ENCODE measurements at regions not wholly inside any gene's neighbourhood (a gene's known extent, or its start where the extent isn't known, plus 50 kb on each side); places are given as distances from the start of the nearest gene placed in this dataset.
A peak's percentile ranks its signal among the peaks of the same experiment; 100 is the strongest.

GRCh38 chr2:168340931-168341330 lies 93.5 kb upstream of the STK39 start:
- DNase-seq, result no peak

- no peak for DNase-seq
Measured at GRCh38 chr2:168343586-168343985, 96.2 kb upstream of the STK39 start.

GRCh38 chr2:168344706-168345105 lies 97.3 kb upstream of the STK39 start:
- no peak for DNase-seq

GRCh38 chr2:168345601-168346000 lies 98.2 kb upstream of the STK39 start:
- no peak for DNase-seq

- peak; percentile 81 for DNase-seq
Measured at GRCh38 chr2:168346725-168347477, 99.5 kb upstream of the STK39 start.

- no peak for DNase-seq
Measured at GRCh38 chr2:168348076-168348475, 100.7 kb upstream of the STK39 start.

GRCh38 chr2:168350380-168350779 lies 103.0 kb upstream of the STK39 start:
- no peak for DNase-seq

GRCh38 chr2:168353251-168353650 lies 102.8 kb upstream of the CERS6 start:
- no peak for DNase-seq

- no peak for DNase-seq
Measured at GRCh38 chr2:168354499-168354898, 101.6 kb upstream of the CERS6 start.

- DNase-seq, result no peak
Measured at GRCh38 chr2:168355121-168355520, 101.0 kb upstream of the CERS6 start.

GRCh38 chr2:168355779-168356476 lies 100.1 kb upstream of the CERS6 start:
- DNase-seq, result no peak

GRCh38 chr2:168356477-168356835 lies 99.6 kb upstream of the CERS6 start:
- DNase-seq, result no peak

- no peak for DNase-seq
Measured at GRCh38 chr2:168357797-168358472, 98.1 kb upstream of the CERS6 start.

GRCh38 chr2:168359082-168359481 lies 97.0 kb upstream of the CERS6 start:
- DNase-seq, result no peak

GRCh38 chr2:168363347-168364092 lies 92.6 kb upstream of the CERS6 start:
- no peak for DNase-seq

GRCh38 chr2:168365094-168365621 lies 90.9 kb upstream of the CERS6 start:
- no peak for DNase-seq

- DNase-seq, result no peak
Measured at GRCh38 chr2:168369031-168369430, 87.0 kb upstream of the CERS6 start.

GRCh38 chr2:168371273-168372019 lies 84.6 kb upstream of the CERS6 start:
- DNase-seq, result no peak

- no peak for DNase-seq
Measured at GRCh38 chr2:168373468-168373867, 82.6 kb upstream of the CERS6 start.

GRCh38 chr2:168375195-168375798 lies 80.8 kb upstream of the CERS6 start:
- no peak for DNase-seq

- DNase-seq, result no peak
Measured at GRCh38 chr2:168378960-168379669, 77.0 kb upstream of the CERS6 start.

Data from NCI-H2171 (cell line).